ENCODE measurements at regions not wholly inside any gene's neighbourhood (a gene's known extent, or its start where the extent isn't known, plus 50 kb on each side); places are given as distances from the start of the nearest gene placed in this dataset.

DNA sequence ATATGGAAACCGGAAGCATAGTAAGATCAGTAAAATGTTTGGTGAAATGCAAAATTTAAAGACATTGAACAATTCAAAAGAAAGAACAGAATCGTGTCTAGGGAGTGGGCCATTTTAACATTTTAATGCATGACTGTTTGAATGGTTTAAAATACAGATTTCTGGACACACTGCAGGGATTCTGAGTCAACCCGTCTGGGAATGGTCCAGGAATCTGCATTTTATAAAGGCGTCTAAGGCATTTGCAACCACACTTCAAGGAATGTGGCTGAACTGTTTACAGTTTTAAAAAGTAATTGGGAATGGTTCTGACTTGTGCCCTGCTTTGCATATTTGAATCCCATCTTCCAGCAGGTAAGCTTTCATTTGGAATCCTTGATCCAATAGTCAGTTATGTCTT is 811.7 kb upstream of the WWC1 start:
- no peak overlapping the region for H3K14ac ChIP-seq (ENCODE audit: low read length)
- H3K9ac ChIP-seq (ENCODE audit: low read length) = no peak overlapping the region
- no CpG with 5 or more reads among the region's 4 CpGs for WGBS (ENCODE audit: extremely low coverage, insufficient coverage, insufficient read length)
- H3K79me2 ChIP-seq (ENCODE audit: control insufficient read depth, insufficient read depth, low read length, poor library complexity) = no peaks in the 10 kb centered on the region
- no peak overlapping the region for H3K27ac ChIP-seq (ENCODE audit: low read depth, low read length)
- no peaks in the 10 kb centered on the region for H3K4me1 ChIP-seq (ENCODE audit: control insufficient read depth in 1 of 2, insufficient read depth in 2 of 2, low read length in 2 of 2)
- no peak overlapping the region for H4K12ac ChIP-seq (ENCODE audit: low read depth, low read length)
- H2BK120ac ChIP-seq (ENCODE audit: insufficient read depth, low read length, poor library complexity) = no peak overlapping the region
- H3K79me1 ChIP-seq (ENCODE audit: low read length) = no peaks in the 10 kb centered on the region
- no peak overlapping the region for H4K91ac ChIP-seq (ENCODE audit: low read depth, low read length)
- no peak overlapping the region for H3K4ac ChIP-seq (ENCODE audit: low read depth, low read length)
- H2AFZ ChIP-seq (ENCODE audit: insufficient read depth, low read length, poor library complexity) = no peak overlapping the region
- no peak overlapping the region for H3K23ac ChIP-seq (ENCODE audit: low read length)
- no peak overlapping the region for H2AK5ac ChIP-seq (ENCODE audit: low read length)
- no peak overlapping the region for H4K8ac ChIP-seq (ENCODE audit: low read depth, low read length)
- no peaks in the 10 kb centered on the region for H3K27me3 ChIP-seq (ENCODE audit: insufficient read depth, low read length)
- DNase-seq = no peak
- H3K36me3 ChIP-seq (ENCODE audit: control insufficient read depth in 1 of 2, insufficient read depth in 2 of 2, low read length in 2 of 2) = no peaks in the 10 kb centered on the region
- no peaks in the 10 kb centered on the region for H3K9me3 ChIP-seq (ENCODE audit: insufficient read depth, low read depth, low read length)
- no peak overlapping the region for H2BK5ac ChIP-seq (ENCODE audit: low read depth, low read length, poor library complexity)
- no peak overlapping the region for H3K18ac ChIP-seq (ENCODE audit: low read length)
- H3K4me3 ChIP-seq (ENCODE audit: low read depth, low read length) = no peak overlapping the region
- H3K4me2 ChIP-seq (ENCODE audit: low read length) = no peak overlapping the region
- H2BK12ac ChIP-seq (ENCODE audit: low read length) = no peak overlapping the region

DNA sequence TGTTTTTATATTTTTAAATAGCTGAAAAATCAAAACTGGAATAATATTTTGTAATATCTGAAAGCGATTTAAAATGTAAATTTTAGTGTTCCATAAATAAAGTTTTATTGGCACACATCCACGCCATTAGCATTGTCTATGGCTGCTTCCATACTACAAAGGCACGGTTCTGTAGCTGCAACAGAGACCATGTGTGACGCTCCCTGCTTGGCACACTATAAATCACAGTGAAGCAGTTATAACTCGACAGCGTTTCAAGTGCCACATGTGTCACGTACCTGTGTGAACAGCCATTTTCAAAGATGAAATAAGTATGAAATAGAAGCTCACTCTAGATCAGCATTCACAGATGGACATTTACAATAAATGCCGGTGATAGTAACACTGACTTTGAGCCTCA is 810.1 kb upstream of the WWC1 start:
- H3K36me3 ChIP-seq (ENCODE audit: control insufficient read depth in 1 of 2, insufficient read depth in 2 of 2, low read length in 2 of 2) = no peaks in the 10 kb centered on the region
- H4K91ac ChIP-seq (ENCODE audit: low read depth, low read length) = no peak overlapping the region
- no peak overlapping the region for H3K4me3 ChIP-seq (ENCODE audit: low read depth, low read length)
- H2BK120ac ChIP-seq (ENCODE audit: insufficient read depth, low read length, poor library complexity) = no peak overlapping the region
- H3K4ac ChIP-seq (ENCODE audit: low read depth, low read length) = no peak overlapping the region
- no peak overlapping the region for H2AFZ ChIP-seq (ENCODE audit: insufficient read depth, low read length, poor library complexity)
- no peak overlapping the region for H3K27ac ChIP-seq (ENCODE audit: low read depth, low read length)
- H3K18ac ChIP-seq (ENCODE audit: low read length) = no peak overlapping the region
- no peak for DNase-seq
- H4K12ac ChIP-seq (ENCODE audit: low read depth, low read length) = no peak overlapping the region
- no peak overlapping the region for H2BK5ac ChIP-seq (ENCODE audit: low read depth, low read length, poor library complexity)
- no peak overlapping the region for H3K4me2 ChIP-seq (ENCODE audit: low read length)
- H3K9me3 ChIP-seq (ENCODE audit: insufficient read depth, low read depth, low read length) = no peaks in the 10 kb centered on the region
- no peak overlapping the region for H2BK12ac ChIP-seq (ENCODE audit: low read length)
- H3K4me1 ChIP-seq (ENCODE audit: control insufficient read depth in 1 of 2, insufficient read depth in 2 of 2, low read length in 2 of 2) = no peaks in the 10 kb centered on the region
- H3K79me1 ChIP-seq (ENCODE audit: low read length) = no peaks in the 10 kb centered on the region
- H3K14ac ChIP-seq (ENCODE audit: low read length) = no peak overlapping the region
- no peak overlapping the region for H3K9ac ChIP-seq (ENCODE audit: low read length)
- no peaks in the 10 kb centered on the region for H3K27me3 ChIP-seq (ENCODE audit: insufficient read depth, low read length)
- no peak overlapping the region for H2AK5ac ChIP-seq (ENCODE audit: low read length)
- H4K8ac ChIP-seq (ENCODE audit: low read depth, low read length) = no peak overlapping the region
- no peak overlapping the region for H3K23ac ChIP-seq (ENCODE audit: low read length)
- H3K79me2 ChIP-seq (ENCODE audit: control insufficient read depth, insufficient read depth, low read length, poor library complexity) = no peaks in the 10 kb centered on the region
- WGBS (ENCODE audit: extremely low coverage, insufficient coverage, insufficient read length) = no CpG with 5 or more reads among the region's 8 CpGs

DNA sequence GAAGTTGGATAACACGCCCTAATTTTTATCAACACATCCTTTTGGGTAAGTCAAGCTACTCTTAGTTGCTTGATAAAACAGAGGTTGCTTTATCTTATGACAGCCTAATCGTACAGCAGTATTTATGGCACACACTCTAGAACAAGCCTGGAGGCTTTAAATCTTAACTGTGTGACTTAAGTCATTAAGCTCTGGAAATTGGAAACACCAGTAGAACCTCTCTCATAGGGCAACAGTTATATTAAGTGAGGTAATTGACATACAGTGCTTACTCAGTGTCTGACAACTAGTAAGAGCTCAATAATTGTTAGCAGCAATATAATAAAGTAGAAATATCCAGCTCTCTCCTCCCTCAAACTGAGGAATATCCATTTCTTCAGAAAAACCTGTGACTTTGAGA is 808.9 kb upstream of the WWC1 start:
- Histone ChIP-seq H3K27ac (ENCODE audit: low read depth, low read length) (no peak overlapping the region), H3K4me1 (ENCODE audit: control insufficient read depth in 1 of 2, insufficient read depth in 2 of 2, low read length in 2 of 2) (no peaks in the 10 kb centered on the region), H3K18ac (ENCODE audit: low read length) (no peak overlapping the region), H3K9me3 (ENCODE audit: insufficient read depth, low read depth, low read length) (no peaks in the 10 kb centered on the region), H3K4me3 (ENCODE audit: low read depth, low read length) (no peak overlapping the region), H3K36me3 (ENCODE audit: control insufficient read depth in 1 of 2, insufficient read depth in 2 of 2, low read length in 2 of 2) (no peaks in the 10 kb centered on the region), H2AFZ (ENCODE audit: insufficient read depth, low read length, poor library complexity) (no peak overlapping the region), H4K8ac (ENCODE audit: low read depth, low read length) (no peak overlapping the region), H3K79me2 (ENCODE audit: control insufficient read depth, insufficient read depth, low read length, poor library complexity) (no peaks in the 10 kb centered on the region), H3K14ac (ENCODE audit: low read length) (no peak overlapping the region), H3K4ac (ENCODE audit: low read depth, low read length) (no peak overlapping the region), H3K27me3 (ENCODE audit: insufficient read depth, low read length) (no peaks in the 10 kb centered on the region), H2BK120ac (ENCODE audit: insufficient read depth, low read length, poor library complexity) (no peak overlapping the region), H3K79me1 (ENCODE audit: low read length) (no peaks in the 10 kb centered on the region), H3K9ac (ENCODE audit: low read length) (no peak overlapping the region), H2BK12ac (ENCODE audit: low read length) (no peak overlapping the region), H4K91ac (ENCODE audit: low read depth, low read length) (no peak overlapping the region), H3K23ac (ENCODE audit: low read length) (no peak overlapping the region), H4K12ac (ENCODE audit: low read depth, low read length) (no peak overlapping the region), H2AK5ac (ENCODE audit: low read length) (no peak overlapping the region), H2BK5ac (ENCODE audit: low read depth, low read length, poor library complexity) (no peak overlapping the region), H3K4me2 (ENCODE audit: low read length) (no peak overlapping the region)
- no peak for DNase-seq
- WGBS (ENCODE audit: extremely low coverage, insufficient coverage, insufficient read length) = no CpG with 5 or more reads among the region's 2 CpGs

GRCh38 chr5:167485061-167485774 is 806.2 kb upstream of the WWC1 start:
- Histone ChIP-seq H4K12ac (ENCODE audit: low read depth, low read length) (no peak overlapping the region), H3K4me3 (ENCODE audit: low read depth, low read length) (no peak overlapping the region), H2AK5ac (ENCODE audit: low read length) (no peak overlapping the region), H4K91ac (ENCODE audit: low read depth, low read length) (no peak overlapping the region), H3K4ac (ENCODE audit: low read depth, low read length) (no peak overlapping the region), H3K79me2 (ENCODE audit: control insufficient read depth, insufficient read depth, low read length, poor library complexity) (no peaks in the 10 kb centered on the region), H3K9ac (ENCODE audit: low read length) (no peak overlapping the region), H3K27me3 (ENCODE audit: insufficient read depth, low read length) (no peaks in the 10 kb centered on the region), H2BK12ac (ENCODE audit: low read length) (no peak overlapping the region), H3K18ac (ENCODE audit: low read length) (no peak overlapping the region), H4K8ac (ENCODE audit: low read depth, low read length) (no peak overlapping the region), H3K4me2 (ENCODE audit: low read length) (no peak overlapping the region), H2BK120ac (ENCODE audit: insufficient read depth, low read length, poor library complexity) (no peak overlapping the region), H2AFZ (ENCODE audit: insufficient read depth, low read length, poor library complexity) (no peak overlapping the region), H3K36me3 (ENCODE audit: control insufficient read depth in 1 of 2, insufficient read depth in 2 of 2, low read length in 2 of 2) (no peaks in the 10 kb centered on the region), H3K9me3 (ENCODE audit: insufficient read depth, low read depth, low read length) (no peaks in the 10 kb centered on the region), H3K14ac (ENCODE audit: low read length) (no peak overlapping the region), H3K23ac (ENCODE audit: low read length) (no peak overlapping the region), H3K4me1 (ENCODE audit: control insufficient read depth in 1 of 2, insufficient read depth in 2 of 2, low read length in 2 of 2) (no peaks in the 10 kb centered on the region), H3K27ac (ENCODE audit: low read depth, low read length) (no peak overlapping the region), H3K79me1 (ENCODE audit: low read length) (no peaks in the 10 kb centered on the region), H2BK5ac (ENCODE audit: low read depth, low read length, poor library complexity) (no peak overlapping the region)
- DNase-seq = no peak
- no CpG with 5 or more reads among the region's 8 CpGs for WGBS (ENCODE audit: extremely low coverage, insufficient coverage, insufficient read length)

Measured in trophoblast cell (in vitro differentiated cells and primary cell).